RWPE2 (cell line): ENCODE measurements at regions not wholly inside any gene's neighbourhood (a gene's known extent, or its start where the extent isn't known, plus 50 kb on each side); places are given as distances from the start of the nearest gene placed in this dataset.
"Not testable (repeated sequence)": the region's sequence is repeated elsewhere in the genome, so short reads cannot be mapped to it uniquely, and the experiment has no call there.

ENCODE experiments used
- ATAC-seq: fragments of 200-7000 bp; cut with Tn5 transposase; 3 replicates; pipeline ENCODE4 v1.9.1; 2021; ENCODE audit warnings: low read depth
- DNase-seq: peaks from one replicate; pipeline ENCODE4 v3.0.0-alpha.2; 2020; ENCODE audit warnings: low spot score
- H3K27ac ChIP-seq: fragments of 450-650 bp; 2 replicates; pipeline ENCODE4 v1.5.1; 2017; ENCODE audit warnings: mild to moderate bottlenecking; ENCODE audit not compliant: poor library complexity, severe bottlenecking
- H3K27me3 ChIP-seq: fragments of 250-450 bp; sonication (Bioruptor Pico); 2 replicates; pipeline ENCODE4 v1.5.1; 2021; ENCODE audit warnings: mild to moderate bottlenecking, moderate library complexity; ENCODE audit not compliant: insufficient read depth, poor library complexity, severe bottlenecking
- H3K36me3 ChIP-seq: fragments of 250-450 bp; sonication (Bioruptor Pico); 2 replicates; pipeline ENCODE4 v1.5.1; 2020; ENCODE audit warnings: low read depth, mild to moderate bottlenecking, moderate library complexity
- H3K4me1 ChIP-seq: fragments of 250-450 bp; sonication (Bioruptor Pico); 2 replicates; pipeline ENCODE4 v1.5.1; 2021; ENCODE audit warnings: mild to moderate bottlenecking, moderate library complexity; ENCODE audit not compliant: insufficient read depth, poor library complexity, severe bottlenecking
- H3K4me3 ChIP-seq: fragments of 250-450 bp; sonication (Bioruptor Pico); 2 replicates; pipeline ENCODE4 v1.5.1; 2021; ENCODE audit warnings: mild to moderate bottlenecking, moderate library complexity; ENCODE audit not compliant: severe bottlenecking
- H3K9me3 ChIP-seq: fragments of 250-450 bp; sonication (Bioruptor Pico); 2 replicates; pipeline ENCODE4 v1.5.1; 2021; ENCODE audit warnings: mild to moderate bottlenecking, moderate library complexity; ENCODE audit not compliant: severe bottlenecking
- CTCF ChIP-seq: fragments of 450-650 bp; IDR thresholded peaks from one replicate; pipeline ENCODE4 v1.5.1; 2017; ENCODE audit warnings: mild to moderate bottlenecking, moderate library complexity; ENCODE audit not compliant: poor library complexity, severe bottlenecking

GRCh38 chr6:15748341-15748740 is 85.5 kb upstream of the DTNBP1 start:
- H3K27ac ChIP-seq = no peak overlapping the region
- H3K4me3 ChIP-seq = no peak overlapping the region
- DNase-seq (no peak), ATAC-seq (no peak)
- H3K4me1 ChIP-seq = no peaks in the 10 kb centered on the region
- no peaks in the 10 kb centered on the region for H3K9me3 ChIP-seq
- no peak for TF ChIP-seq CTCF
- no peaks in the 10 kb centered on the region for H3K27me3 ChIP-seq
- H3K36me3 ChIP-seq = no peaks in the 10 kb centered on the region

GRCh38 chr6:15747354-15747883 is 84.6 kb upstream of the DTNBP1 start:
- no peaks in the 10 kb centered on the region for H3K36me3 ChIP-seq
- no peaks in the 10 kb centered on the region for H3K9me3 ChIP-seq
- DNase-seq = no peak
- ATAC-seq = no peak
- no peak for TF ChIP-seq CTCF
- no peak overlapping the region for H3K4me3 ChIP-seq
- no peaks in the 10 kb centered on the region for H3K27me3 ChIP-seq
- H3K4me1 ChIP-seq = no peaks in the 10 kb centered on the region
- no peak overlapping the region for H3K27ac ChIP-seq

GRCh38 chr6:15745781-15746180 is 83.0 kb upstream of the DTNBP1 start:
- H3K4me1 ChIP-seq = no peaks in the 10 kb centered on the region
- no peak overlapping the region for H3K27ac ChIP-seq
- DNase-seq = no peak
- ATAC-seq = no peak
- H3K4me3 ChIP-seq = no peak overlapping the region
- no peak for TF ChIP-seq CTCF
- H3K27me3 ChIP-seq = no peaks in the 10 kb centered on the region
- no peaks in the 10 kb centered on the region for H3K36me3 ChIP-seq
- no peaks in the 10 kb centered on the region for H3K9me3 ChIP-seq

- DNase-seq (no peak), ATAC-seq (no peak)
- Histone ChIP-seq H3K4me1 (no peaks in the 10 kb centered on the region), H3K27ac (no peak overlapping the region), H3K9me3 (no peaks in the 10 kb centered on the region), H3K4me3 (no peak overlapping the region), H3K27me3 (no peaks in the 10 kb centered on the region), H3K36me3 (no peaks in the 10 kb centered on the region)
- TF ChIP-seq CTCF = no peak
Measured at GRCh38 chr6:15744818-15745402, 82.1 kb upstream of the DTNBP1 start.

- H3K9me3 ChIP-seq, DNase-seq: not testable (repeated sequence)
Measured at GRCh38 chr6:15742013-15742412, 79.2 kb upstream of the DTNBP1 start.

More at GRCh38 chr6:15742013-15742412, 79.2 kb upstream of the DTNBP1 start:
- not testable (repeated sequence) for H3K36me3 ChIP-seq, H3K27ac ChIP-seq, H3K27me3 ChIP-seq, H3K4me1 ChIP-seq, ATAC-seq, H3K4me3 ChIP-seq
